ENCODE measurements at regions not wholly inside any gene's neighbourhood (a gene's known extent, or its start where the extent isn't known, plus 50 kb on each side); places are given as distances from the start of the nearest gene placed in this dataset.

GRCh38 chr6:165835410-165835851 lies 172.4 kb upstream of the PDE10A start:
- Histone ChIP-seq H3K4me3 (ENCODE audit: low read length in 2 of 2) (no peak overlapping the region), H3K27ac (ENCODE audit: low read length) (no peak overlapping the region), H3K9ac (ENCODE audit: low read length in 2 of 2) (no peak overlapping the region), H3K36me3 (ENCODE audit: control insufficient read depth in 2 of 2, insufficient read depth in 2 of 2, low read length in 2 of 2) (no peaks in the 10 kb centered on the region), H3K9me3 (ENCODE audit: control insufficient read depth in 2 of 2, low read length in 2 of 2) (no peaks in the 10 kb centered on the region), H3K4me1 (ENCODE audit: control insufficient read depth, insufficient read depth, low read length) (peaks cover 5% of the 10 kb centered on the region), H3K27me3 (ENCODE audit: control insufficient read depth in 1 of 2, insufficient read depth in 2 of 2, low read length in 2 of 2) (peaks cover 0 to 2% of the 10 kb centered on the region in 2 donors)

- Histone ChIP-seq H3K27ac (ENCODE audit: low read length) (no peak overlapping the region), H3K9me3 (ENCODE audit: control insufficient read depth in 2 of 2, low read length in 2 of 2) (no peaks in the 10 kb centered on the region), H3K27me3 (ENCODE audit: control insufficient read depth in 1 of 2, insufficient read depth in 2 of 2, low read length in 2 of 2) (peaks cover 0 to 5% of the 10 kb centered on the region in 2 donors), H3K36me3 (ENCODE audit: control insufficient read depth in 2 of 2, insufficient read depth in 2 of 2, low read length in 2 of 2) (no peaks in the 10 kb centered on the region), H3K4me1 (ENCODE audit: control insufficient read depth, insufficient read depth, low read length) (peaks cover 5% of the 10 kb centered on the region), H3K9ac (ENCODE audit: low read length in 2 of 2) (no peak overlapping the region), H3K4me3 (ENCODE audit: low read length in 2 of 2) (no peak overlapping the region)
Observed at GRCh38 chr6:165834613-165835259, 171.7 kb upstream of the PDE10A start.

GRCh38 chr6:165833355-165833754 lies 170.3 kb upstream of the PDE10A start:
- Histone ChIP-seq H3K27me3 (ENCODE audit: control insufficient read depth in 1 of 2, insufficient read depth in 2 of 2, low read length in 2 of 2) (peaks cover 0 to 5% of the 10 kb centered on the region in 2 donors), H3K27ac (ENCODE audit: low read length) (no peak overlapping the region), H3K9ac (ENCODE audit: low read length in 2 of 2) (no peak overlapping the region), H3K36me3 (ENCODE audit: control insufficient read depth in 2 of 2, insufficient read depth in 2 of 2, low read length in 2 of 2) (no peaks in the 10 kb centered on the region), H3K4me3 (ENCODE audit: low read length in 2 of 2) (no peak overlapping the region), H3K4me1 (ENCODE audit: control insufficient read depth, insufficient read depth, low read length) (peaks cover 5% of the 10 kb centered on the region), H3K9me3 (ENCODE audit: control insufficient read depth in 2 of 2, low read length in 2 of 2) (no peaks in the 10 kb centered on the region)

- H3K27ac ChIP-seq (ENCODE audit: low read length): no peak overlapping the region
- H3K27me3 ChIP-seq (ENCODE audit: control insufficient read depth in 1 of 2, insufficient read depth in 2 of 2, low read length in 2 of 2): peaks cover 0 to 5% of the 10 kb centered on the region in 2 donors
- no peak overlapping the region for H3K9ac ChIP-seq (ENCODE audit: low read length in 2 of 2)
- peaks cover 5% of the 10 kb centered on the region for H3K4me1 ChIP-seq (ENCODE audit: control insufficient read depth, insufficient read depth, low read length)
- H3K36me3 ChIP-seq (ENCODE audit: control insufficient read depth in 2 of 2, insufficient read depth in 2 of 2, low read length in 2 of 2): no peaks in the 10 kb centered on the region
- H3K4me3 ChIP-seq (ENCODE audit: low read length in 2 of 2): no peak overlapping the region
- H3K9me3 ChIP-seq (ENCODE audit: control insufficient read depth in 2 of 2, low read length in 2 of 2): no peaks in the 10 kb centered on the region
Observed at GRCh38 chr6:165831812-165832510, 168.9 kb upstream of the PDE10A start.

- Histone ChIP-seq H3K27ac (ENCODE audit: low read length) (no peak overlapping the region), H3K4me3 (ENCODE audit: low read length in 2 of 2) (no peak overlapping the region), H3K36me3 (ENCODE audit: control insufficient read depth in 2 of 2, insufficient read depth in 2 of 2, low read length in 2 of 2) (no peaks in the 10 kb centered on the region), H3K27me3 (ENCODE audit: control insufficient read depth in 1 of 2, insufficient read depth in 2 of 2, low read length in 2 of 2) (peaks cover 0 to 4% of the 10 kb centered on the region in 2 donors), H3K9ac (ENCODE audit: low read length in 2 of 2) (no peak overlapping the region), H3K9me3 (ENCODE audit: control insufficient read depth in 2 of 2, low read length in 2 of 2) (no peaks in the 10 kb centered on the region), H3K4me1 (ENCODE audit: control insufficient read depth, insufficient read depth, low read length) (peaks cover 5% of the 10 kb centered on the region)
Observed at GRCh38 chr6:165830761-165831160, 167.7 kb upstream of the PDE10A start.

- Histone ChIP-seq H3K4me3 (ENCODE audit: low read length in 2 of 2) (no peak overlapping the region), H3K4me1 (ENCODE audit: control insufficient read depth, insufficient read depth, low read length) (no peaks in the 10 kb centered on the region), H3K9me3 (ENCODE audit: control insufficient read depth in 2 of 2, low read length in 2 of 2) (no peaks in the 10 kb centered on the region), H3K27ac (ENCODE audit: low read length) (no peak overlapping the region), H3K27me3 (ENCODE audit: control insufficient read depth in 1 of 2, insufficient read depth in 2 of 2, low read length in 2 of 2) (peaks cover 0 to 3% of the 10 kb centered on the region in 2 donors), H3K36me3 (ENCODE audit: control insufficient read depth in 2 of 2, insufficient read depth in 2 of 2, low read length in 2 of 2) (no peaks in the 10 kb centered on the region), H3K9ac (ENCODE audit: low read length in 2 of 2) (no peak overlapping the region)
Observed at GRCh38 chr6:165829376-165829775, 166.3 kb upstream of the PDE10A start.

GRCh38 chr6:165827190-165827518 lies 164.1 kb upstream of the PDE10A start:
- Histone ChIP-seq H3K27ac (ENCODE audit: low read length) (no peak overlapping the region), H3K4me3 (ENCODE audit: low read length in 2 of 2) (no peak overlapping the region)

GRCh38 chr6:165826487-165827189 lies 163.6 kb upstream of the PDE10A start:
- no peak overlapping the region for H3K9ac ChIP-seq (ENCODE audit: low read length in 2 of 2)
- no peaks in the 10 kb centered on the region for H3K36me3 ChIP-seq (ENCODE audit: control insufficient read depth in 2 of 2, insufficient read depth in 2 of 2, low read length in 2 of 2)
- H3K27ac ChIP-seq (ENCODE audit: low read length): no peak overlapping the region
- no peaks in the 10 kb centered on the region for H3K4me1 ChIP-seq (ENCODE audit: control insufficient read depth, insufficient read depth, low read length)
- no peaks in the 10 kb centered on the region for H3K9me3 ChIP-seq (ENCODE audit: control insufficient read depth in 2 of 2, low read length in 2 of 2)
- no peak overlapping the region for H3K4me3 ChIP-seq (ENCODE audit: low read length in 2 of 2)
- H3K27me3 ChIP-seq (ENCODE audit: control insufficient read depth in 1 of 2, insufficient read depth in 2 of 2, low read length in 2 of 2): peaks cover 3 to 4% of the 10 kb centered on the region in 2 donors

More at GRCh38 chr6:165827190-165827518, 164.1 kb upstream of the PDE10A start:
- no peaks in the 10 kb centered on the region for H3K4me1 ChIP-seq (ENCODE audit: control insufficient read depth, insufficient read depth, low read length)
- no peak overlapping the region for H3K9ac ChIP-seq (ENCODE audit: low read length in 2 of 2)
- peaks cover under 1 to 3% of the 10 kb centered on the region in 2 donors for H3K27me3 ChIP-seq (ENCODE audit: control insufficient read depth in 1 of 2, insufficient read depth in 2 of 2, low read length in 2 of 2)
- H3K9me3 ChIP-seq (ENCODE audit: control insufficient read depth in 2 of 2, low read length in 2 of 2): no peaks in the 10 kb centered on the region
- H3K36me3 ChIP-seq (ENCODE audit: control insufficient read depth in 2 of 2, insufficient read depth in 2 of 2, low read length in 2 of 2): no peaks in the 10 kb centered on the region

GRCh38 chr6:165825256-165825815 lies 162.3 kb upstream of the PDE10A start:
- H3K27ac ChIP-seq (ENCODE audit: low read length): no peak overlapping the region
- no peaks in the 10 kb centered on the region for H3K36me3 ChIP-seq (ENCODE audit: control insufficient read depth in 2 of 2, insufficient read depth in 2 of 2, low read length in 2 of 2)
- H3K4me1 ChIP-seq (ENCODE audit: control insufficient read depth, insufficient read depth, low read length): no peaks in the 10 kb centered on the region
- no peak overlapping the region for H3K9ac ChIP-seq (ENCODE audit: low read length in 2 of 2)
- no peaks in the 10 kb centered on the region for H3K9me3 ChIP-seq (ENCODE audit: control insufficient read depth in 2 of 2, low read length in 2 of 2)
- peaks cover 1 to 4% of the 10 kb centered on the region in 2 donors for H3K27me3 ChIP-seq (ENCODE audit: control insufficient read depth in 1 of 2, insufficient read depth in 2 of 2, low read length in 2 of 2)
- no peak overlapping the region for H3K4me3 ChIP-seq (ENCODE audit: low read length in 2 of 2)

- no peak overlapping the region for H3K9ac ChIP-seq (ENCODE audit: low read length in 2 of 2)
- peaks cover 7 to 12% of the 10 kb centered on the region in 2 donors for H3K27me3 ChIP-seq (ENCODE audit: control insufficient read depth in 1 of 2, insufficient read depth in 2 of 2, low read length in 2 of 2)
- no peak overlapping the region for H3K27ac ChIP-seq (ENCODE audit: low read length)
- no peaks in the 10 kb centered on the region for H3K36me3 ChIP-seq (ENCODE audit: control insufficient read depth in 2 of 2, insufficient read depth in 2 of 2, low read length in 2 of 2)
- H3K9me3 ChIP-seq (ENCODE audit: control insufficient read depth in 2 of 2, low read length in 2 of 2): no peaks in the 10 kb centered on the region
- no peak overlapping the region for H3K4me3 ChIP-seq (ENCODE audit: low read length in 2 of 2)
- H3K4me1 ChIP-seq (ENCODE audit: control insufficient read depth, insufficient read depth, low read length): peaks cover 3% of the 10 kb centered on the region
Observed at GRCh38 chr6:165823609-165824326, 160.7 kb upstream of the PDE10A start.

Measured in stomach smooth muscle (tissue), 2 donors.